GM18511 (cell line): ENCODE measurements at regions not wholly inside any gene's neighbourhood (a gene's known extent, or its start where the extent isn't known, plus 50 kb on each side); places are given as distances from the start of the nearest gene placed in this dataset.

Experiments used
- ATAC-seq: cut with Tn5 transposase; IDR thresholded peaks from one replicate; pipeline ENCODE4 v1.9.1; 2021; ENCODE audit warnings: mild to moderate bottlenecking, moderate library complexity; ENCODE audit not compliant: unreplicated experiment

DNA sequence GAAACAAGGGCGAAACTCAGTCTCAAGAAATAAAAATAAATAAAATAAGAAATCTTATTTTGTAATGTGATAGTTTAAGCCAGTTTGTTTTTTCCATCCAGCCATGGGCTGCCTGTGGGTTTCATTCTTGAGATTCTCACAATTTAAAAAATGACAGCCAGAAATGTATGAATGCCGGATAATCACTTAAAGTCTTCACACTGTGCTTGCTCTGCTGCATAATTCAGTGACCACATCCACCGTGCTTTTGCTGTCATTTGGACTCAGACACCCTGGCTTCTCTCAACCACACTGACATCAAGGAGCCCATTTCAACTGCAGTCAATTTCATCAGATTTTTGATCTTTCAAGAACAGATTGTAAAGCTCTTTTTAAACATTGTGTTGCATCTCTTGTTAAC, 61.0 kb upstream of the DAPK1 start:
- no peak for ATAC-seq

GRCh38 chr9:87437966-87438365, 59.7 kb upstream of the DAPK1 start:
- ATAC-seq, result no peak

- ATAC-seq, result no peak
These were observed 56.4 kb upstream of the DAPK1 start for GRCh38 chr9:87441251-87441650.

DNA sequence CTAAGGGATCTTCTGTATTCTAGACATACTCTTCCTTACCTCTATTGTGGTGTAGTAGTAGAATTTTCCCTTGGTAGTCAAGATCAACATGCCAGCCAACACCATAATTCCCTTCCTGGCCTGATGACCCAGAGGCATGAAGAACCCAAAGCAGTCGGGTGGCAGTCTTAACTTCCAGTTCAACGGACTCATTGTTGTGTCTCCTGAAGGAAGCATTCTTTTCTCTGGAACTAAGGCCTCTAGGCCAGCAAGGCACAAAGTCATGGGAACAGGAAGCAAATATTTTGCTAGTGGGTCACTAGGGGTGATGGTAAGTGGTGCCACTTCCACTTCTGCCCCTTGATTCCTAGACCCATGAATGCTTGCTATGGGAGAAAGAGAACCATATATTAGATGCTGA, 55.2 kb upstream of the DAPK1 start:
- no peak for ATAC-seq

- no peak for ATAC-seq
These were observed 54.7 kb upstream of the DAPK1 start for GRCh38 chr9:87443006-87443405.

- ATAC-seq, result no peak
These were observed 54.2 kb upstream of the DAPK1 start for GRCh38 chr9:87443461-87443860.

GRCh38 chr9:87445646-87446045, 52.0 kb upstream of the DAPK1 start:
- ATAC-seq, result no peak

GRCh38 chr9:87446527-87446926, 51.1 kb upstream of the DAPK1 start:
- ATAC-seq, result no peak

DNA sequence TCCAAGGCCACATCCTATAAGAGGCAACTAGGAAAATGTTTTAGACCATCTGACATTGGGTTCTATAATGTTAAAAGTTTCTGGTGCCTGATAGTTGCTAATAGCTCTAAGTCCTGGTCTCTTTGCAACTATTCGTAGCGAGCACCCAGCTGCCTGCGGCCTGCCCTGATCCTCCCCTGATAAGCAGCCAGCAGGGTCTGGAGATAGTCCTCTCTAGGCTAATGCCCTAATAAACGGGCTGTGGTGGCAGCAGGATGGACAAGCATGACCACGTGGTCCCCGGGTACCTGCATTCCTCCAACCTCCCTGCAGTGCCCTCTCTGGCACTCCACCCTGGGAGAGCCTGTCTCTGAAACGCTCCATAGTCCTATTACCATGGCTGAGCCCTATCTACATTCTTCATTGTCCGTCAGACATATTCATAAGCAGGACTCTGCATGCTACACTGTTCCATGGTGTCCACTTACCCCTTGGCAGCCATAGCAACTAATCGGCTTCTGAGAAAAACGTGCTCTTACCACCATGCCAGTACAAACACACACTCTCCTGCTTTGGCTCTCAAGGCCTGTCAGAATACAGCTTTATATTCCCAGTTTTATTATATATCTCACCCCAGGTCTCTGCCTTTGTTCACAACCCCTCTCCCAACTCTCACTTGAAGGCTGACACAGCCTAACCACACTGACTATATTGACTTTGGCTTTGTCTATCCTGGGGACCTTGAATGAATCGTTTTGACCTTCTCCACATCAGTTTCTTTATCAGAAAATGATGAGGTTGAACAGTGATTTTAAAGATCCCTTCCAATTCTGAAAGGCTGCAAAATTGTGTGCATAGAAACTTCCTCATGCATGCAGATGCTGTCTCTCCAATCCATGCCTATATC, 49.9 kb upstream of the DAPK1 start:
- ATAC-seq, result no peak
